Glutamatergic neuron (in vitro differentiated cells): ENCODE measurements at regions not wholly inside any gene's neighbourhood (a gene's known extent, or its start where the extent isn't known, plus 50 kb on each side); places are given as distances from the start of the nearest gene placed in this dataset.

Source experiments
- DNase-seq: peaks from one replicate; pipeline ENCODE4 v3.0.0; 2022
- H3K27ac Mint-ChIP-seq: one replicate; pipeline ENCODE4 v1.8.0; 2020; ENCODE audit warnings: mild to moderate bottlenecking, mixed read lengths, inconsistent platforms; ENCODE audit not compliant: unreplicated experiment
- H3K27me3 Mint-ChIP-seq: one replicate; pipeline ENCODE4 v1.8.0; 2020; ENCODE audit warnings: mild to moderate bottlenecking, moderate library complexity, mixed read lengths, inconsistent platforms; ENCODE audit not compliant: unreplicated experiment
- H3K36me3 Mint-ChIP-seq: one replicate; pipeline ENCODE4 v1.8.0; 2020; ENCODE audit warnings: mild to moderate bottlenecking, mixed read lengths, inconsistent platforms; ENCODE audit not compliant: unreplicated experiment
- H3K4me1 Mint-ChIP-seq: one replicate; pipeline ENCODE4 v1.8.0; 2020; ENCODE audit warnings: mild to moderate bottlenecking, low read depth, mixed read lengths, inconsistent platforms; ENCODE audit not compliant: unreplicated experiment
- H3K4me3 Mint-ChIP-seq: one replicate; pipeline ENCODE4 v1.8.0; 2020; ENCODE audit warnings: mild to moderate bottlenecking, mixed read lengths, inconsistent platforms; ENCODE audit not compliant: unreplicated experiment
- H3K9me3 Mint-ChIP-seq: one replicate; pipeline ENCODE4 v1.8.0; 2020; ENCODE audit warnings: mild to moderate bottlenecking, moderate library complexity, mixed read lengths, inconsistent platforms; ENCODE audit not compliant: unreplicated experiment
- TF ChIP-seq, protein P1 (sequence below): fragments of 200-600 bp; sonication (generic); IDR thresholded peaks from one replicate; pipeline ENCODE4 v1.5.0; 2021; ENCODE audit not compliant: partially characterized antibody, unreplicated experiment

DNA sequence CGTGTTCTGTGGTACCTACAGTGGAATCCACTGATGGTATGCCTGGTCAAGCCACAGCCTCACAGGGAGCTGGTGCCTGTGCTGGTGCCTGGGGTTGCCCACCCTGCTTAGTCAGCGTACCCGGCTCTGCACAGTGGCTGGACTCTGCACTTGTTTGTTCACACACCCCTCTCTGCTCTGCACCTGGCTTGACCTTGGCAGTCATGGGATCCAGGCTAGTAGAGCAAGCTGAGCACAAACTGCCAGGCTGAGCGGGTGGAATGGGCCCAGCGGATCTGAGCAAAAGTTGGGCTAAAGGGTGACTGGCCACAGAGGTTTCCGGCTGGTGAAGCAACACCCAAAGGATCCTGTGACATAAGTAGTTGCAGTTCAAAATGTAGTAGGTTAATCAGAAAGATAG lies 163.5 kb downstream of the CDH19 start:
- TF ChIP-seq, protein P1, sequence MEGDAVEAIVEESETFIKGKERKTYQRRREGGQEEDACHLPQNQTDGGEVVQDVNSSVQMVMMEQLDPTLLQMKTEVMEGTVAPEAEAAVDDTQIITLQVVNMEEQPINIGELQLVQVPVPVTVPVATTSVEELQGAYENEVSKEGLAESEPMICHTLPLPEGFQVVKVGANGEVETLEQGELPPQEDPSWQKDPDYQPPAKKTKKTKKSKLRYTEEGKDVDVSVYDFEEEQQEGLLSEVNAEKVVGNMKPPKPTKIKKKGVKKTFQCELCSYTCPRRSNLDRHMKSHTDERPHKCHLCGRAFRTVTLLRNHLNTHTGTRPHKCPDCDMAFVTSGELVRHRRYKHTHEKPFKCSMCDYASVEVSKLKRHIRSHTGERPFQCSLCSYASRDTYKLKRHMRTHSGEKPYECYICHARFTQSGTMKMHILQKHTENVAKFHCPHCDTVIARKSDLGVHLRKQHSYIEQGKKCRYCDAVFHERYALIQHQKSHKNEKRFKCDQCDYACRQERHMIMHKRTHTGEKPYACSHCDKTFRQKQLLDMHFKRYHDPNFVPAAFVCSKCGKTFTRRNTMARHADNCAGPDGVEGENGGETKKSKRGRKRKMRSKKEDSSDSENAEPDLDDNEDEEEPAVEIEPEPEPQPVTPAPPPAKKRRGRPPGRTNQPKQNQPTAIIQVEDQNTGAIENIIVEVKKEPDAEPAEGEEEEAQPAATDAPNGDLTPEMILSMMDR: no peak
- Mint-ChIP-seq H3K4me3 (no peak overlapping the region), H3K36me3 (no peaks in the 10 kb centered on the region), H3K9me3 (no peaks in the 10 kb centered on the region), H3K27me3 (no peaks in the 10 kb centered on the region), H3K27ac (no peak overlapping the region), H3K4me1 (peaks cover 2% of the 10 kb centered on the region)
- no peak for DNase-seq

DNA sequence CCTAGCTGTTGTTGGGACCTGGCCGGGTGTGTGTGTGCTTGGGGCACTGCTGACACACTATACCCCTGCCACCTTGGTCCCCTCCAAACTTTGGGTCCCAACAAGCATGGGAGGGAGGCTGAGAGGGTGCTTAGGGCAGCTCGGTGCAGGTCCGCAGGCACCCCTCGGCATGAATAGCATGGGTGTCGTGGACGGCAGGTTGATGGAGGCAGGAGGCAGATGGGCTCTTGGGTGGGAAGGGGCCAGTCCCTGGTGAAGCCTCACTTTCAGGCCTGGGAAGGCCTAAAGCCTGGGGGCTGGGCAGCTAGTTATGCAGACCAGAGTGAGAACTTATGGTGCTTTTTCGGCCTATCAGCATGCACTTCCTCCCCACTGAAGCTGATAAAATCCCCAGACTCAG lies 164.2 kb downstream of the CDH19 start:
- H3K9me3 Mint-ChIP-seq: no peaks in the 10 kb centered on the region
- H3K36me3 Mint-ChIP-seq: no peaks in the 10 kb centered on the region
- TF ChIP-seq, protein P1: no peak
- H3K4me1 Mint-ChIP-seq: peaks cover 2% of the 10 kb centered on the region
- DNase-seq: no peak
- H3K27me3 Mint-ChIP-seq: no peaks in the 10 kb centered on the region
- no peak overlapping the region for H3K27ac Mint-ChIP-seq
- no peak overlapping the region for H3K4me3 Mint-ChIP-seq

DNA sequence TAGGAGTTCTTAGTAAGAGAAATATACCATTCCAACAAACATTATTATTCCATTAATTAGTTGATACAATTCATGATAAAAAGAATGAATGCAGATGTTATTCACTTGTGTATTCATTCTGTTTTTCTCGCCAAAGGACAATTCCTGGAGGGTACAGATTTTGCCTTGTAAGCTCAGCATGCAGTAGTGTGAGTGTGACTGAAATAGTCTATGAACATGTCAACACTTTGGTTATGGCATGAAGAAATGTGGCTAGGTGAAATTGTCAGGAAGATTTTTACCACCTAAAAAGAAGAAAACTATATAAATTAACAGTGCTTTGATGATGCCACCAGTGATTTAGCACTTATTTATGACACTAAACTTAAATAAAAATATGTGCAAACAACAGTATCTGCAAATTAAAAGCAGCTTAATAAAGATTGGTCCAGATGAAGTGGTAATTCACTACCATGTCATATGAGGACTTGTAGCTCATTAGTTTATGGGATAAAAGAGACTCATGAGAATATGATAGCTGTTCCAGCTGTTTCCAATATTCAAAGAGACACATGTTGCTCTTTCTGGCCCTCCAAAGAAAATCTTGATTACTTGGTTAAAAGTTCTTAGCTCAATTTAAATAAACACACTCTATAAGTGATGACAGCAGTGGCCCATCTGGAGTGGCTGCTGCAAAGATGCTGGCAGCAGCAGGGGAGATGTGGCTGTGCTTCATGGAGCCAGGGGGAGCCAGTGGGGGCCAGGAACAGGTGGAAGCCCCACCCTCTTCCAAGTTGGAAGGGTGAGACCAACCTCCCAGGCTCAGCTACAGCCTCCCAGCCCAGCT lies 165.0 kb downstream of the CDH19 start:
- Mint-ChIP-seq H3K4me3 (no peak overlapping the region), H3K9me3 (no peaks in the 10 kb centered on the region), H3K27ac (no peak overlapping the region), H3K36me3 (no peaks in the 10 kb centered on the region), H3K4me1 (peaks cover 4% of the 10 kb centered on the region), H3K27me3 (peaks cover under 1% of the 10 kb centered on the region)
- no peak for DNase-seq
- TF ChIP-seq, protein P1: no peak

DNA sequence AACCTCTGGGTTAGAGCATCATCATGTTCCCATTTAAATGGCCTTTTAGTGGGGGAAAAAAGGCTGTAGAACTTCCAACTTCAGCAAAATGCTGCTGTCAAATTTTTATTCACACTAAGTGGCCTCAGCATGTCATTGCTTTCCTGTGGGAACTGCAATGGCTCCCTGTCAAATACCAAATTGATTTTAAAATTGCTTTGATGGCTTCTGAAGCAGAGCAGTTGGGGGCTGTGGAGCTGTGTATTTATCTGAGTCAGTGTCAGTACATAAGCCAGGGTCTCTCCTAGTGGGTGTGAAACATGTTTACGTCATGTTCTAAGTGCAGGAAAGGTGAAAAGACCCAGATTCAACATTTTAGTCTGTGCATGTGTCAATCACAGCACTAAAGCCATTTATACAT lies 171.3 kb downstream of the CDH19 start:
- TF ChIP-seq, protein P1: no peak
- Mint-ChIP-seq H3K27ac (no peak overlapping the region), H3K27me3 (peaks cover 2% of the 10 kb centered on the region), H3K36me3 (no peaks in the 10 kb centered on the region), H3K9me3 (peaks cover 3% of the 10 kb centered on the region), H3K4me3 (no peak overlapping the region), H3K4me1 (peaks cover 7% of the 10 kb centered on the region)
- no peak for DNase-seq

DNA sequence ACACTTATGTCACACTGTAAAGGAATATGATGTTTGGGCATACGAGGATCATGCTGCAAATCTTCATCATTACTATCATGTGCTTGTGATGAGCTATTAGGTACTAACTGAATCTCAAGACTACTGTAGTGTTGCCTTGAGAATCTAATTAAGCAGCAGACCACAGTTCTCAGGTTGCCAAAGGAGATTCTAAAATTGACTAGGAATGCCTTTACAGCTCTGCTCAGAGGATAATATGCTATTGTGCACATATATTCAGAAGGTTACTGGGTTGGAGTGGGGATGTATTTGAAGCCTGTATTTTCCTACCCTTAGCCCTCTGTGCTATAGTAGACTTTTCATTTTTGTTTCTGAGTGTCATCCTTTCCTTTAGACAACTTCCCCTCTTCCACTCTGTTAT lies 175.1 kb downstream of the CDH19 start:
- no peaks in the 10 kb centered on the region for H3K36me3 Mint-ChIP-seq
- DNase-seq: no peak
- H3K4me3 Mint-ChIP-seq: no peak overlapping the region
- peaks cover 3% of the 10 kb centered on the region for H3K4me1 Mint-ChIP-seq
- peaks cover 3% of the 10 kb centered on the region for H3K9me3 Mint-ChIP-seq
- TF ChIP-seq, protein P1: no peak
- H3K27me3 Mint-ChIP-seq: peaks cover under 1% of the 10 kb centered on the region
- H3K27ac Mint-ChIP-seq: no peak overlapping the region
